ENCODE measurements at regions not wholly inside any gene's neighbourhood (a gene's known extent, or its start where the extent isn't known, plus 50 kb on each side); places are given as distances from the start of the nearest gene placed in this dataset.

DNA sequence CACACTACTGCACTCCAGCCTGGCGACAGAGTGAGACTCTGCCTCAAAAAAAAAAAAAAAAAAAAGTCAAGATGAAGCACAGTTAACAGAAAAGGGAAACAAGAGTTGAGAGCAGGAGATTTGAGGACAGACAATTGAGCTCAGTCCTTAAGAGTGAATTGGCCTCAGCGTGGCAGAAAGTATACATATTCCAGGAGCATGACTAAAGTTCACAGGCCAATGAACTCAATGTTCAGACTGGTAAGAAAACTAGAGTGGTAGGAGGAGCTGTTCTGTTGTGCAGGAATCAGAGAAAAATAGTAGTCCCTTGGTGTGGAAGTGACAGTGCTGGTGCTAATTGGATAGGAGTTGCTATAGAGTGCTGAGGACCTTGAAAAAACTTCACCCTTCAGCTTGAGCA, 60.0 kb downstream of the NRN1 start:
- Histone ChIP-seq H3K36me3 (ENCODE audit: control insufficient read depth, insufficient read depth, low read length) (no peaks in the 10 kb centered on the region), H3K9me3 (ENCODE audit: control insufficient read depth, low read length) (no peaks in the 10 kb centered on the region)
- no peak for DNase-seq

DNA sequence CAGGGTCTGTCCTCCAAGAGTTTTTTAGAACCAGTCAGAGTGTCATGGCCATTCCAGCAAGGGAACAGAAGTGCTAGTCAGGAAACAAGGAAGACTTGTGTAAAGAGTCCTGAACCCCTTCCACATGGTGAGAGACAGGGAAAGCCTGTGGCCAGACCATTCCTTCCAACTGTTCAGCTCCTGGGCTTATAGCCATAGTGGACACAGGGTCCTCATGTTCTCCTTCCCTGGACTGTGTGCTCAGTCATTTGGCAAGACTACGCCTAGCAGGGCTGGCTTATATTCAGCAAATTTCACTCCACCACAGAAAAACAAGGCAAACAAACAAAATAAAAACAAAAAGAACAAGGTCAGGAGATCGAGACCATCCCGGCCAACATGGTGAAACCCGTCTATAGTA, 60.5 kb downstream of the NRN1 start:
- Histone ChIP-seq H3K27me3 (replicated peaks; ENCODE audit: control insufficient read depth, insufficient read depth, low read length, poor library complexity, severe bottlenecking) (no peaks in the 10 kb centered on the region), H3K4me1 (ENCODE audit: control insufficient read depth, insufficient read depth, low read length, poor library complexity, severe bottlenecking) (no peaks in the 10 kb centered on the region), H3K36me3 (ENCODE audit: control insufficient read depth, insufficient read depth, low read length) (no peaks in the 10 kb centered on the region), H3K9me3 (ENCODE audit: control insufficient read depth, low read length) (no peaks in the 10 kb centered on the region), H3K4me3 (ENCODE audit: insufficient read depth, low read depth, low read length, poor library complexity, severe bottlenecking) (no peak overlapping the region), H3K27ac (ENCODE audit: insufficient read depth, low read length, poor library complexity, severe bottlenecking) (no peak overlapping the region)
- no peak for DNase-seq

More for the DNA sequence above, 60.0 kb downstream of the NRN1 start:
- Histone ChIP-seq H3K4me1 (ENCODE audit: control insufficient read depth, insufficient read depth, low read length, poor library complexity, severe bottlenecking) (no peaks in the 10 kb centered on the region), H3K4me3 (ENCODE audit: insufficient read depth, low read depth, low read length, poor library complexity, severe bottlenecking) (no peak overlapping the region), H3K27ac (ENCODE audit: insufficient read depth, low read length, poor library complexity, severe bottlenecking) (no peak overlapping the region), H3K27me3 (replicated peaks; ENCODE audit: control insufficient read depth, insufficient read depth, low read length, poor library complexity, severe bottlenecking) (no peaks in the 10 kb centered on the region)

DNA sequence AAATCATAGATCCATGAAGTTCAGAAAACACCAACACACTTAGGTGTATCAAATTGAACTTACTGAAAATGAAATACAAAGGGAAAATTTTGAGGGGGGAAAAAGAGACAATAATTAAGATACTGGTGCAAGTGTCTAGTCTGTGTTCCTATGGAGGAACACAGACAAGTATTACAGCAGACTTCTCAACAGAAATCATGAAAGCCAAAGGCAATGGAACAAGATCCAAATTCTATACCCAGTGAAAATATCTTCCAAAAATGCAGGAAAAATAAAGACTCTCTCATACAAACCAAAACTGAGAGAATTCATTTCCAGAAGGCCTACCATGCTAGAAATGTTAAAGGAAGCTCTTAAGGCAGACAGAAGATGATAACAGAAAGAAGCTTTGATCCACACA, 63.1 kb downstream of the NRN1 start:
- Histone ChIP-seq H3K27ac (ENCODE audit: insufficient read depth, low read length, poor library complexity, severe bottlenecking) (no peak overlapping the region), H3K4me3 (ENCODE audit: insufficient read depth, low read depth, low read length, poor library complexity, severe bottlenecking) (no peak overlapping the region), H3K27me3 (replicated peaks; ENCODE audit: control insufficient read depth, insufficient read depth, low read length, poor library complexity, severe bottlenecking) (no peaks in the 10 kb centered on the region), H3K9me3 (ENCODE audit: control insufficient read depth, low read length) (no peaks in the 10 kb centered on the region), H3K36me3 (ENCODE audit: control insufficient read depth, insufficient read depth, low read length) (no peaks in the 10 kb centered on the region), H3K4me1 (ENCODE audit: control insufficient read depth, insufficient read depth, low read length, poor library complexity, severe bottlenecking) (no peaks in the 10 kb centered on the region)
- DNase-seq = no peak

DNA sequence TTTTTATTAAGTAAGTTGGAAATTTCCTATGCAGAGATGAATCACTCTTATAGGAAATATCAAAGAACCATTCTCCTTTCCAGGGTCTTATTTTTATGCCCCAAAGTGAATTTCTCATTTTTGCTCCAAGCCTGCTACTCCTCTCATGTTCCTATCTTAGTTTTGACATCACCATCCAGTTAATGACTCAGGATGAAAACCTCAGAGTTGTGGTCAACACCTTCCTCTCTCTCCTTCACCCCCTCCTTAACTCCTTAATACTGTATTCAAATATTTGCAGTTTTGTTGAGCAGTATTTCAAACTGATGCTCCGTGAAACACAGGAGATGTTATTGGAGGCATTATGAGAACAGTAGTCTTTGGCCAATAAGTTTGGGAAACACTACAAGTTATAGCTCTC, 64.1 kb downstream of the NRN1 start:
- no peak for DNase-seq
- no peaks in the 10 kb centered on the region for H3K36me3 ChIP-seq (ENCODE audit: control insufficient read depth, insufficient read depth, low read length)
- H3K4me3 ChIP-seq (ENCODE audit: insufficient read depth, low read depth, low read length, poor library complexity, severe bottlenecking) = no peak overlapping the region
- H3K27me3 ChIP-seq (replicated peaks; ENCODE audit: control insufficient read depth, insufficient read depth, low read length, poor library complexity, severe bottlenecking) = no peaks in the 10 kb centered on the region
- H3K27ac ChIP-seq (ENCODE audit: insufficient read depth, low read length, poor library complexity, severe bottlenecking) = no peak overlapping the region
- H3K4me1 ChIP-seq (ENCODE audit: control insufficient read depth, insufficient read depth, low read length, poor library complexity, severe bottlenecking) = no peaks in the 10 kb centered on the region
- no peaks in the 10 kb centered on the region for H3K9me3 ChIP-seq (ENCODE audit: control insufficient read depth, low read length)

DNA sequence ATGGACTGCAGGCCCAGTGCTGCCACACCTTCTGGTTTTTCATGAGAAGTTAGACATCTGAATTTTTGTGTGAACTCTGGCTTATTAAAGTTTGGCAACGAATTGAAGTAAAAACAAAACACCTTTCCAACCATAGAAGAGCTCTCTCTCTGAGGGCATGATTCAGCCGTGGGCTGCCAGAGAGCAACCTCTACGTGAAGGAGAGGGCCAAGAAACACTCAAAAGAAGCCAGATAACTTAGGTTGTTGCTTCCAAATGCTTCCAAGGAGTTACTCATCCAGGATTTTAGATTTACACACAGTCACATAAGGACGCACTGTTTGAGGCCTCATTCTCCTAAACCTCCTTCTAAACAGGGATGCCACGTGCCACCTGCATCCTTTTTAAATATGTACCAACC, 65.5 kb downstream of the NRN1 start:
- H3K4me1 ChIP-seq (ENCODE audit: control insufficient read depth, insufficient read depth, low read length, poor library complexity, severe bottlenecking) = no peaks in the 10 kb centered on the region
- no peak overlapping the region for H3K4me3 ChIP-seq (ENCODE audit: insufficient read depth, low read depth, low read length, poor library complexity, severe bottlenecking)
- no peak overlapping the region for H3K27ac ChIP-seq (ENCODE audit: insufficient read depth, low read length, poor library complexity, severe bottlenecking)
- no peak for DNase-seq
- no peaks in the 10 kb centered on the region for H3K27me3 ChIP-seq (replicated peaks; ENCODE audit: control insufficient read depth, insufficient read depth, low read length, poor library complexity, severe bottlenecking)
- H3K36me3 ChIP-seq (ENCODE audit: control insufficient read depth, insufficient read depth, low read length) = no peaks in the 10 kb centered on the region
- H3K9me3 ChIP-seq (ENCODE audit: control insufficient read depth, low read length) = no peaks in the 10 kb centered on the region

DNA sequence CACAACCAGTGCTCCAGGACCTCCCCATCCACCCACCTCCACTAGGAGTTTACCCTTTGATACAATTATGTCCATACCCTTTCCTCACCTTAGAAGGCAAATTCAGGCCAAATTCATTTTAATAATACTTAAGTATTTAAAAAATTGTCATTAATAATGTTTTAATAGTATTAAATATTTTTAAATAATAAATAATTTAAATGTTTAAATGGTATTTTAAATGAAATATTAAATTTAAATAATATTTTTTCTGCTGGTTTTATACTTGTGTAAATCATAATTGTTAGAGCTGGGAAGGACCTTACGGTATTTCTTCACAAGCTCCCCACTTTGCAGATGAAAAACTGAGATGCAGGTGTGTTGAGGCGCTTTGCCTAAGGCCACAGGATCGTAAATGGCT, 67.8 kb downstream of the NRN1 start:
- Histone ChIP-seq H3K4me1 (ENCODE audit: control insufficient read depth, insufficient read depth, low read length, poor library complexity, severe bottlenecking) (no peaks in the 10 kb centered on the region), H3K9me3 (ENCODE audit: control insufficient read depth, low read length) (no peaks in the 10 kb centered on the region), H3K36me3 (ENCODE audit: control insufficient read depth, insufficient read depth, low read length) (no peaks in the 10 kb centered on the region), H3K4me3 (ENCODE audit: insufficient read depth, low read depth, low read length, poor library complexity, severe bottlenecking) (no peak overlapping the region), H3K27me3 (replicated peaks; ENCODE audit: control insufficient read depth, insufficient read depth, low read length, poor library complexity, severe bottlenecking) (no peaks in the 10 kb centered on the region), H3K27ac (ENCODE audit: insufficient read depth, low read length, poor library complexity, severe bottlenecking) (no peak overlapping the region)
- no peak for DNase-seq

DNA sequence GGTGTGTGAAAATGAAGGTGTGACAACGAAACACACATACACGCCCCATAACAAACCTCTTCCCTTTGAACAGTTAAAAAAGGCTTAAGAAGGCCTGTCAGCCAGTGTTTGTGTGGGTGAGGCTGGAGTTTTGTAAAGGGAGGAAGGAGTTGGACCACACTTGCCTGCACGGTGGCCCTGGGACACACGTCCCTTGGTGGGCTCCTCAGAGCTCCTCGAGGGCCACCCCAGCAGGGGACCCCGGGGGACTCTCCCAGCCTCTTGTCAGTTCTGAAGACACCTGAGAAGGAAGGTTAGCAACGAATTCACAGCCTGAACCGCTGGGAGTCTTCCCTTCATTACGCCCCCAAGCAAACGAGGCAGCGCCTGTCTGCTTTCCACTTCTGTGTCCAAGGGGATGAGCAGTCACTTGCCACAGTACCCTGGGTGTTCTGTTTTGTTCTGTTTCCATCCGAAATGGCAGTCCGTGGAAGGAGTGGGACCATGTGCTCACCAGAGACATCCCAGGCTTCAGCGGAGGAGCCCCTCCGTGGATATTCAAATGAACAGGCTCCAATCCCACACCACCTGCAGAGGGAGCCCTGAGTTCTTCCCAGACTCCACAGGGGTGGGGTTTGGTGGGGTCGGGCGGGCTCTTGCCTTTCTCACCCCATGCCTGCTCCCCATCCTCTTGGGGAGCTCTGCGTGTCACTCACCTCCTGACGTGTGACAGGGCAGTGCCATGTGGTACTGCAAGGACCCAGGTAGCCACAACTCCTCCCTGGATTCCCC, 68.6 kb downstream of the NRN1 start:
- H3K9me3 ChIP-seq (ENCODE audit: control insufficient read depth, low read length) = no peaks in the 10 kb centered on the region
- H3K4me1 ChIP-seq (ENCODE audit: control insufficient read depth, insufficient read depth, low read length, poor library complexity, severe bottlenecking) = no peaks in the 10 kb centered on the region
- no peaks in the 10 kb centered on the region for H3K27me3 ChIP-seq (replicated peaks; ENCODE audit: control insufficient read depth, insufficient read depth, low read length, poor library complexity, severe bottlenecking)
- DNase-seq = no peak
- no peak overlapping the region for H3K27ac ChIP-seq (ENCODE audit: insufficient read depth, low read length, poor library complexity, severe bottlenecking)
- no peak overlapping the region for H3K4me3 ChIP-seq (ENCODE audit: insufficient read depth, low read depth, low read length, poor library complexity, severe bottlenecking)
- no peaks in the 10 kb centered on the region for H3K36me3 ChIP-seq (ENCODE audit: control insufficient read depth, insufficient read depth, low read length)

DNA sequence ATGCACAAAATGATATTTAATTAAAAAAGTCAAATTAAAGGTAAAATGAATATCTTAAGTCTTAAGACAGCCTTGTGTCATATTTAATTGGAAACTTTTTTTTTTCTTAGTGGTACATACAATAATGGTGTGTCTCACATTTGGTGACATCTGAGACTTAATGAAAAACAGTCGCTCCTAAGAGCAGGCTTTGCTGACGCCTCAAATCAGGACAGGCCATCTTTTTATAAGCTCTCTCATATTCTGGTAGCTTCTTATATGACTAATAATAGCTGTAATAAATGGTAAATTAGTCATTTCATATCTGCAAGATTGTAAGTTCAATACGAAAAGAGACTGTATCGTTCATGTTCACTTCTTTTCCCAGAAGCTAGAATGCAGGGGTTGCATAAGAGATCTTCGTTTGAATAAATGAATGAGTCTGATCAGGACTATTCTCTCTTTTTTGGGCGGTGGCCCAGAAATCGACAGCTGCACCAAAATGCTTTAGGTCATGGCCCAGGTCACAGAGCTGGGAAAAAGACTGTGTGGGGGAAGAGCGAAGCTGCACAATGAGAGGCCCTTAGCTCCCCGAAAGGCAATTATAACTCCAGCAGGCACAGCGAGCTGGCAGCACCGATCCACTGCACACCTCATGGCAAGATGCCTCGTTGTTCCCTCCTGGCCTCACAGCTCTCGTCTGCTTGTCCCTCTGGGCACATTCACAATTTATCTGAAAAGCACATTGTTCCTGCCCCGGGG, 69.4 kb downstream of the NRN1 start:
- H3K4me3 ChIP-seq (ENCODE audit: insufficient read depth, low read depth, low read length, poor library complexity, severe bottlenecking) = no peak overlapping the region
- H3K4me1 ChIP-seq (ENCODE audit: control insufficient read depth, insufficient read depth, low read length, poor library complexity, severe bottlenecking) = no peaks in the 10 kb centered on the region
- H3K36me3 ChIP-seq (ENCODE audit: control insufficient read depth, insufficient read depth, low read length) = no peaks in the 10 kb centered on the region
- H3K9me3 ChIP-seq (ENCODE audit: control insufficient read depth, low read length) = no peaks in the 10 kb centered on the region
- H3K27ac ChIP-seq (ENCODE audit: insufficient read depth, low read length, poor library complexity, severe bottlenecking) = no peak overlapping the region
- DNase-seq = no peak
- no peaks in the 10 kb centered on the region for H3K27me3 ChIP-seq (replicated peaks; ENCODE audit: control insufficient read depth, insufficient read depth, low read length, poor library complexity, severe bottlenecking)

DNA sequence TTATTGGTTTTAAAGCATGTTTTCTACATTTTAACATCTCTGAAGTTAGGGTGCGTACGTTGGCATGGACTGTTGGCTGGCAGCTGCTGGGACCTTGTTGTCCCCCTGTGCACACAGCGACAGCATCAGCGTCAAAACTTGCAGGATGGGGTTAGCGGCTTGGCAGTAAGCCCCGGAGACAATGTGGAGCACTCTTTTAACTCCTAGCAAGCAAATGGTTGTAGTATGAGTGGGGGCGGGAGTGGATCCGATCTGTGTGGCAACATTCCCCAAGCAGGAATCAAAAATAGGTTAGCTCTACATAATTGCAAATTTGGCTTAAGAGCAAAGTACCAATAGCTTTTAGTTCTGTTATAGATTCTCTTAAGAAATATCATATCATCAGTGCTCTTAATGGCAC, 70.1 kb downstream of the NRN1 start:
- no peak for DNase-seq
- no peak overlapping the region for H3K4me3 ChIP-seq (ENCODE audit: insufficient read depth, low read depth, low read length, poor library complexity, severe bottlenecking)
- no peaks in the 10 kb centered on the region for H3K36me3 ChIP-seq (ENCODE audit: control insufficient read depth, insufficient read depth, low read length)
- no peaks in the 10 kb centered on the region for H3K27me3 ChIP-seq (replicated peaks; ENCODE audit: control insufficient read depth, insufficient read depth, low read length, poor library complexity, severe bottlenecking)
- H3K9me3 ChIP-seq (ENCODE audit: control insufficient read depth, low read length) = no peaks in the 10 kb centered on the region
- H3K27ac ChIP-seq (ENCODE audit: insufficient read depth, low read length, poor library complexity, severe bottlenecking) = no peak overlapping the region
- no peaks in the 10 kb centered on the region for H3K4me1 ChIP-seq (ENCODE audit: control insufficient read depth, insufficient read depth, low read length, poor library complexity, severe bottlenecking)

DNA sequence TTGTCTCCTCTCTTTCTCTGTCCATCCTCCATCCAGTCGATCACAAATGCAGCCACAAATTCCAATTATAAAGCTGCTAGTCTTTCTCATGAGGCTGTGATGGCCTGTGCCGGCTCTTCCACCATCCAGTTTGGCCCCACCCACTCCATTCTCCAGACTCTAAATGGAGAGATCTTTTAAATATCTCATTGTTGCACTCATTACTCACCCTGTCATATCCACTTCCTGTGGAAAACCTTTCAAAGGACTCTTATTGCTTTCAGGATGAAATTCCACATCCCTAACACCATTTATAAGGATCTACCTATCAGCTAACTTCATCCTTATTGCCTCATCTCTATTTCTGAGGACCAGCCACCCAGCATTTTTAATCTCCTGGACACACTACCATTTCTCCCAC, 70.6 kb downstream of the NRN1 start:
- H3K27me3 ChIP-seq (replicated peaks; ENCODE audit: control insufficient read depth, insufficient read depth, low read length, poor library complexity, severe bottlenecking) = no peaks in the 10 kb centered on the region
- no peaks in the 10 kb centered on the region for H3K4me1 ChIP-seq (ENCODE audit: control insufficient read depth, insufficient read depth, low read length, poor library complexity, severe bottlenecking)
- H3K9me3 ChIP-seq (ENCODE audit: control insufficient read depth, low read length) = no peaks in the 10 kb centered on the region
- H3K36me3 ChIP-seq (ENCODE audit: control insufficient read depth, insufficient read depth, low read length) = no peaks in the 10 kb centered on the region
- no peak overlapping the region for H3K4me3 ChIP-seq (ENCODE audit: insufficient read depth, low read depth, low read length, poor library complexity, severe bottlenecking)
- no peak for DNase-seq
- no peak overlapping the region for H3K27ac ChIP-seq (ENCODE audit: insufficient read depth, low read length, poor library complexity, severe bottlenecking)

All from effector memory CD4-positive, alpha-beta T cell (primary cell).